ENCODE measurements at regions not wholly inside any gene's neighbourhood (a gene's known extent, or its start where the extent isn't known, plus 50 kb on each side); places are given as distances from the start of the nearest gene placed in this dataset.

DNA sequence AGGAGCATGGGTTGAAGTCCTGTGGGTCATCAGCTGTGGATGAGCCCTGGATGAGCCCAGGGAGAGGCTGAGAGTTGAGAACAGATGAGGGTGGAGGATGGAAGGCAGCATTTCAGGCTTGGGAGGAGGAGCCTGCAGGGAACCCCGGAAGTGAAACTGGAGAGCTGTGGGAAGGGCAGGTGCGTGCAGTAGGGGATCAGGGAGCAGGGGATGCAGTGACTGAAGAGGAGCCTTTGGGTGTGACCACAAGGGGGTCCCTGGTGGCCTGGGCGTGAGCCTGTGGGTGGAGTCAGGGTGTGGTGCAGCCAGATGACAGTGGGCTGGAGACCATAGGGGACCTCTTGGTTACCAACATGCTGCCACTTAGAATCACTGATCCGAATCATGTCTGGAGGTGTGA lies 115.5 kb downstream of the PAPOLA start:
- no peak for DNase-seq

DNA sequence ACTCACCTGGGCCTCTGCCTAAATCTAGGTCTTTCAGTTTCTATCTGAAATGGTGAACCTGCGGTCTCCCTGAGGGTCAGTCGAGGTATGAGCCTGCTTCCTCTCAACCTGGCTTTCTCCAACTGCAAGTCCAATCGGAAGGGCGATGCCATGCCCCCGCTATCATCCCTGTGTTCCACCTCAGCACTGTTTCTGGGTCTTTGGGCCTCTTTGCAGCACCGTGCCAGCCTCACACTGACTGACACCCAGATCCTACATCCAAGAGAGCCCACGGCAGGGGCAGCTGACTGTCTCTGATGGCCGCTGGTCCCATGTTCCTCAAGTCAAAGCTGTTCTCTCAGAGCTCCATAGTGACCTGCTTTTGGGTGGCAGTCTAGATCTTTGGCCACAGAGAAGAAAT lies 120.7 kb downstream of the PAPOLA start:
- DNase-seq: no peak

DNA sequence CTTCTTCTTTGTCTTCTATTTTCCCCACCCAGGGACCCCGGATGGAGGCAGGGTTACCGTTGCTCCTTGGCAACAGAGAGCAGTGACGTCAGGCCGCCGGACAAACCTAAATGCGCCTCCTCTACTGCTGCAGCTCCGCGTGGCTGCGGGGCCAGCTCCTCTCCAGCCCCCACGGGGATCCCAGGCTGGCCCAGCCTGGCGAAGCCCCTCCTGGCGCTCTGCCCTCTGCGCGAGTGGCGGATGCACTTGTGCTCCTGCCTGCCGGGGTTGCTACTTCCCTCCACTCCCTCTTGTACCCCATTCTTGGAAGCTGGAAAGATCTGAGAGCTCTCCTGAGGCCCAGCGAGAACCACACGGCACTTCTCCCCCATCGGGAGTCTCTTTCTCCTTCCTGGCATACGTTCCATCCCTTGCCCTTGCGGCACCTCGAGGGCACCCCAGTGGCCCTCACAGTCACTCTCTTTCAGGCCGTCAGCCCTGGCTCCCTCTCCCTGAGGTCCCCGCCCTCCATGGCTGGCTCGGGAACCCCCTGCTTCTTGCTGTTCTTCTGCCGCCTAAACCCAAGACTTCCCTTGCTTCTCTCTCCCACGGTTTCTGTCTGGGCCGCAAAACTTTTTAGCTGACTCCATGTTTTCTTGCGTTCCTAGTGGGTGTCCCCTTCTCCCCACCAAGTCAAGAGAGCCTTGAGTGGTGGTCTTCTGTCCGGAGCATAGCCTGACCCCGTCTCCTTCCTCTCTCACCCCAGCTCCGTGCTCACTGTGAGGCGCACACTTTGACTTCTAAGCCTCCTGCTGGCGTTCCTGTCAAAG lies 121.7 kb downstream of the PAPOLA start:
- DNase-seq: no peak

DNA sequence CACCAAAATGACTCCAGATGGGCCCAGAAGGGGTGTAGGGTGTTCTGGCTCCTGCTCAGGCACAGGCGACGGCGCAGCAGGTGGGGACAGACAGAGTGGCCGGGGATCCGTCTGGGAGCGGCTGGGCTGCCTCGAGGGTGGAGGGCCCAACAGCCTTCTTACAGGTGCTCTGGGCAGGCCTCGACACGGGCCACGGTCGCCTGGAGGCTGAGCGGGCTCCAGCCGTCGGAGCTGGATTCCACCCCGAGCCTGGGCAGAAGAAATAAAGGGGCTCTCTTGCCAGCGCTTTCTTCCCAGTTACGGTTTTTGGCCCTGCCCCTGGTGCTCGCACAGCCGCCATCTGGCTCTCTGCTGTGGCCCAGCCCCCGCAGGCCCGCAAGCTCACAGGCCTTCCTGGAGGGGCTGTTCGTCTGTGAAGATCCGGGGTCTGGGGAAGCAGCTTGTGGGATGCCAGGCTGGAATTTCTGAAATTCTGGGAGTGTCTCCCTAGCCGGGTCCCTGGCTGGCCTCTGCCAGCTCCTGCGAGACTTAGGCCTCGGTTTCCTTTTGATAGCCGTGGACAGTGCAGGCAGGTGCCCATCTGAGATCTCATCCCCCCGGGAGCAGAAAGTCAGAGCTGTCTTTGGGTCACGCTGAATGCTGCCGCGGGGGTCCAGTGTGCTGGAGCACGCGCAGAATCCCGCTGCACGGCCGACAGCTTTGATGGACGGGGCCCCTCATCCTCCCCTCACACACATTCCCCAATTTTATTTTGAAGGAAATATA lies 122.7 kb downstream of the PAPOLA start:
- DNase-seq: no peak

DNA sequence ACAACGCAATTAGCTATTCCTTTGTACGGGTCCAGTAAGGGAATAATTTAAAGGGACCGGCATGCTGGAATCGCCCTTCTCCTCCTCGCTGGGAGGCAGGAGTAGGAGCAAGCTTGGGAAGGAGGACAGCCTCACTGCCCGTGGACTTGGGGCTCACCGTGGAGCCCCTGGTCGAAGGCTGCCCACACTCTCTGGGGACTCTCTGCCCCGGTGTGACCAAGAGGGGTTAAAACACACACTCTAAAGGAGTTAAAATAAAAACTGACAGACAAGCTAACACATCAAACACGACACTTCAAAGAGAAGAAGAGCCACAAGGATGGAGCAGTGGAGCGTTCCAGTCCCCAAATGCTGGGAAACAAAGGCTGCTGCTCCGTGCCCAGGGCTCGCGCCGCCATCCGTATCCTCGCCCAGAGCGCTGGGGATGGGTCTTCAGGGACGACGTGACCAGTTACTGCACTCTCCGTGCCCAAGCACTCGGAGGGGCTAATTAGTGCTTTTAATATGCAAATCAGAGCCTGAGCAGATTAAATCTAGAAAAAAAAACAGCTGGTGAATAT lies 123.3 kb downstream of the PAPOLA start:
- DNase-seq: no peak

DNA sequence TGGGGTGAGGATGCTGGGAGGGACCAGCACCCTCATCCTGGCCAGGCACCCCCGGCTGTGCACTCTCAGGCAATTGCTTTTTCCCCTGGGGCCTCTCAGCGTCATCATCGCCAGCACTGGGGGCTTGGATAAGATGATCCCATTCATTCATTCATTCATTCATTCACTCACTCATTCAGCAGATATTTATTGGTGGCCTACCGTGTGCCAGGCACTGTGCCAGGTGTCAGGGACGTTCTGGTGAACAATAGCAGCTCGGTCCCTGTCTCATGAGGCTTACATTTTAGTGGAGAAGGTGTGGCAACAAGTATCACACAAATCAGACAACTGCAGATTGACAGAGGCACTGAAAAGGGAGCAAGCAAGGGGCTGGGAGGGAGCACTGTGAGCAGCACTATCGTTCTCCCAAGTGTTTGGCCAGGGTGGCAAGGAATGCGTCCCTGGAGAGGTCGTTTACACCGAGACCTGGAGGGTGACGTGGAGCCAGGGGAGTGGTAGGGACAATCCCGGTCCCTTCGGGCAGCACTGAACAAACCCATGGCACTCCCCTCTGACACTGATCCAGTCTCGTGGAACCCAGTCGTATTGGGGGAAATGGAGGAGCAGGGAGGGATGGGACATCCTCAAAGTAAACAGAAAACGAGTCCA lies 124.1 kb downstream of the PAPOLA start:
- no peak for DNase-seq

DNA sequence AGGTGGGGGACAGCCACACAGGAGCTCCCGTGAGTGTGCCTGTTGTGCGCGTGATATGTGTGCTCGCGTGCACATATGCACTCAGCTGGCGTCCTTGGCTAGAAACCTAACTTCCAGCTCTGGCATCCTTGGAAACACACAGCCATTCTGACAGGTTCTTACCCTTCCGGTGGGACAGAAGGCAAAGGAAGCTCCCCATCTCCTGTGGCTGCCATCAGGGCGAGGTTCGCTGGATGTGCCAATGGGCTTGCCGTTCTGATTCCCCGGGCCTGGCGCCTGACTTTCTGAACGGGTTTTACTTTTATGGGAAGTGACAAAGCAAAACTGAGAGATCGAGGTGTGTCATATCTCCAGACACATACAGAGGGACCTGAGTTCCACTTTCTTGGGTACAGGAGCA lies 124.7 kb downstream of the PAPOLA start:
- DNase-seq: peak in 1 of 4 experiments; percentile 2

DNA sequence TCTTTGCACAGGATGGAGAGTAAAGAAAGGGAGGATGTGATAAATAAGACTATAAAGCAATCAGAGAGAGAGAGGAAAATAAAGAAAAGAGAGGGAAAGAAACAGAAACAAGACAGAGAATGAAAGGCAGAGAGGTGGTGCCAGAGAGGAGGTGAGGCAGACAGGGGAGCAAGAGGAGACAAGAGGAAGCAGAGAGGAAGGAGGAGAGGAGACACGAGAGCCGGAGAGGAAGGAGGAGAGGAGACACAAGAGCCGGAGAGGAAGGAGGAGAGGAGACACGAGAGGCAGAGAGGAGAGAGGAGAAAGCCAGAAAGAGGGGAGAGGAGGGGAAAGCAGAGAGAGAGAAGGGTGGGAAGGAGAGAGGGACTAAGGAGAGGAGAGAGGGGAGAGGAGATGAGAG lies 125.2 kb downstream of the PAPOLA start:
- no peak for DNase-seq

DNA sequence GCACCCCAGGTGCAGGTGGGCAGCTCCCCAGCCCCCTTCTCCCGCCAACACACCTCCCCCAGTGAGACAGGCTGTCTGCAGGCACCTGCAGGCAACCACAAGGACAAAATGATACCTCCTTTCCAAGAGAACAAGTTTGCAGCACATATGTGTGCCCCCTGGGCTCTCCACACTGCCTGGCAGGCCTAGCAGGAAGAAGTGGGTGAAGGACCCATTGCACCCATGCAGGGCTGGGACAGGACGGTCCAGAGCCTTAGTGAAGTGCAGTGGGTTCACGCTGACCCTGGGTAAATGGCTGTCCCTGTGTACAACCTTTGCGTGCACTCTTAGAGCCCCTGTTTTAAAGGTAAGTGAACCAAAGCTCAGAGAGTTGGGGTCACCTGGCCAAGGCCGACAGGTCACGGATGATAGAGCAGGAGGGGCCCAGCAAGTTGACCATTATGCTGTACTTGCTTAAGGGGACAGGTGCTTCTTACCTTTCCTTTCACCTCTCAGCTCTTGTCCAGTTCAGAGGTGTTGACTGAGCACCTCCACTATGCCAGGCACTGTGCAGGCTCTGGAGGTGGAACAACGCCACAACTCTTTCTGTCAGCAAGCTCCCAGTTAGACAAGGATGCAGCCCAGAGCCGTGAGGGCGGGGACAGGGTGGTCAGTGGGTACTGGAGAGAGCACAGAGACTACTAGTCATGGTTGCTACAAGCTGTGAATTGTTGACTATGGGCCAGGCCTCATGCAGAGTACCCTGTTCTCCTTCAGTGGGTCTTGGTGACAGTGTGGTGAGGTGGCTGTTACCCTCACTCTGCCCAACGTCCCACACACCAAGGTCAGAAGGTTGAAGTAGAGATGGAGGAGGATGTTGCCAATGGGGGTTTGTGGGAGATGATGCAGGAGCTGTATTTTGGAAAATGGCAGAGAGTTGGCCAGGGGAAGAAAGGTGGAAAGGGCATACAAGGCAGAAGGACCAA lies 125.9 kb downstream of the PAPOLA start:
- no peak for DNase-seq

DNA sequence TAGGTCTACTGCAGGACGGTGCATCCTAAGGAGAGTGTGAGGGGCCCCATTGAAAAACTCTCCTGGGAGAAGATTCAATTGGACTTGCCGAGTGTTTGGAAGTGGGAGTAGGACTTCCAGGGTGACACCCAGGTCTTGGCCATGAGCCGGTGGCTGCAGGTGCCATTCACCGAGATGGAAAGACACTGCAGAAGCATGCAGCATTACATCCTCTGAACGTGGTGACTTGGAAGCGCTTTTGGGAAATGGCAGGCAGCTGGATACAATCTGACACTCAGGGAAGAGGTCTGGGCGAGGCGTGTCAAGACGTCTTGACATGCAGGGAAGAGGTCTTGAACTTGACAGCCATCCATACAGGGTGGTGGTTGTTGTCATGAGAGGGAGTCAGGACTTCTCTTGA lies 126.9 kb downstream of the PAPOLA start:
- no peak for DNase-seq

DNA sequence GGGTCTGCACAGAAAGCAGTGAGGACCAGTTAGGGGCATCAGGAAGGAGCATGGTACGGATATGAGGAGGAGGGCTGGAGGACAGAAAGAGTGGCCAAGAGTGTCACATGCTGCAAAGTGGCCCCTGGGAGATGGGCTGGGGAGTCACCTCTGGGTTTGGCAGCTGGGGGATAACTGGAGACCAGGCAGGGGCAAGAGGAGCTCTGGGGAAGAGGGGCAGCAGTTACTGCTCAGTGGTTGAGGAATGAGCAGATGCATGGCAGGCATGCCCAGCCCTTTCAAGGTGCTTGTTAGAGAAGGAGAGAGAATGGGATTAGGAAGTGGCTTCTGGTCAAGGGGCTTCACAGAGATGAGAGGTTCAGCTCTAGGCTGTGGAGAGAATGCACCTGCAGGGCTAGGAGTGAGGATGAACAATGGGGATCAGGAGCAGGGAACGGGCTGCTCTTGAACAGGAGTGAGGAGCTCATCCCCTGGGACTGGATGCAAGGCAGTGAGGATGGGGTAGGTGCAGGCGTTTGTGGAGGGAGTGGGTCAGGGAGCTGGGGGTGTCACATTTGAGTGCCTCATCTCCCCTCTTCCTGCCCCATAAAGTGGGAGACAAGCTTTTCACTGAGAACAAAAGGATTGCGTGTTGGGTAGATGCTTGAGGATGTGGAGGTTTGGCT lies 127.5 kb downstream of the PAPOLA start:
- DNase-seq: no peak

DNA sequence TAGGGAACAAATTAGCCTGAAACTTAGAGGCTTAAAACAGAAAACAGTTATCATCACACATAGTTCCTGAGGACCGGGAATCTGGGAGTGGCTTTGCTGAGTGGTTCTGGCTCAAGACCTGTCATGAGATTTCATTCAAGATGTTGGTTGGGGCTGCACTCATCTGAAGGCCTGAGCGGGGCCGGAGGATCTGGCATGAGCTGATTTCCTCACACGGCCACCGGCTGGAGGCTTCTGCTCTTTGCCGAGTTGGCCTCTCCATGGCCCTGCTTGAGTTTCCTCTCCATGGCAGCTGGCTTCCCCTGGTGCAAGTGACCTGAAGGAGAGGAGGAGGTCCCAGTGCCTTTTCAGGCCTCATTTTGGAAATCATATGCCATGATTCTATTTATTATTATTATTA lies 128.1 kb downstream of the PAPOLA start:
- DNase-seq: no peak

DNA sequence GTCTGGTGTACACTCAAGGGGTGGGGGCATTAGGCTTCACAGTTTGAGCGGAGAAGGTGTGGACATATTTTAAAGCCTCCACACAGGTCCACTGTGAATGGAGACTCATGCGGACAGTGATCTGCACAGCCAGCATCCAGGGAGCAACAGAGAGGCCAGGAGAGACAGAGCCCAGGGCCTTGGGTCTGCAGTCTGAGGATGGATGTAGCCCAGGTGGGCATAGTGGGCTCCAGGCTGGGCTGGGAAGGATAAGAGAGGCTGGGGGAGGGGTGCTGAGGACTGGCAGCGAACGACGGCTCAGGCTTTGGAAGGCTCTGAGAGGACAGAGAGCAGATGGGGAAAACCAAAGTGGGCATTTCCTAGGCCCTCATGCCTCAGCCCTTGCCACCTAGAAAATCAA lies 128.8 kb downstream of the PAPOLA start:
- DNase-seq: no peak

DNA sequence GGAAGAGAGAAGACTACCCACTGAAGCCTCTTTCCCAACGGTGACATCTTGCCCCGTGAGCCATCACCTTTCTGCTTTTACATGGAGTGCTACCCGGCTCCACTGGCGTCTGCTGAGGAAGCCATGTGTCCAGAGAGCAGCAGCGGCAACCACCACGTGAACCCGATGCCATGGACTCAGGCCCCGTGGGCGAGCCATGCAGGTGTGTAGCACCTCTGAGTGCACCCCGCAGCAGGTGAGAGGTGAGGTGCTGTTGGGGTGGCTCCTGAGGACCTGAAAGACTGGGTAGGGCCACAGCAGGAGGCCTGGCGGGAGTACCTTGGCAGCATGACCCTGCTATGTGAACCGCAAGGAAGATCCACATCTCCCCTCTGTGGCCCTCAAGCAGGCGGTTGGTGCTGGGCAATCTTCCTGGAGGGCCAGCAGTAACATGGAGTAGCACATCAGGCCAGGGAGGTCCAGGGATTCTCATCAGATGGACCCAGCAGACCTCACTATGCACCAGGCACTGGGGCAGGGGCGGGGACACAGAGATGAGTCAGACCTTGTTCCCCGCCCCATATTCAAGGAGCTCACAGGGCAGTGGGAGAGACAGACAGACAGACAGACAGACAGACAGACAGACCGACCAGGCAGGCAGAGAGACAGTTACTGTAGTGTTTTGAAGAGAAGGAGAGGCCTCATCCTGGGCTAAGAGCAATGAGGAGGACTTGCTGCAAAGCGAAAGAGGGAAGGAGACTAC lies 129.6 kb downstream of the PAPOLA start:
- DNase-seq: no peak

DNA sequence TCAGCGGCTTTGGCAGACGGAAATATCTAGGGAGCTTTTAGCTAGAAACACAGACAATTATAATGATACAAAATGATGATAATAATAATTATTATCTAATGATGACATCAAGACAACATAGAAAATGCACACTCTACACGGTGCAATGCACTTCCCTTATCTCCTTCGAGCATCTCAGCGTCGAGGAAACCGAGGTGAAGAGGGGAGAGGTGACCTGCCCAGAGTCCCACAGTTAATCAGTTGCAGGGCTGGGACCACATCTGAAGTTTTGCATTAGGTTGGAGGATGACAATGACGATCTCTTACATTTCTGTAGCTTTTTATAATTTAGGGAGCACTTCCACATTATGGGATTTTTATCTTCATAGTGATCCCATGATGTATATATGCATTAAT lies 130.2 kb downstream of the PAPOLA start:
- no peak for DNase-seq

DNA sequence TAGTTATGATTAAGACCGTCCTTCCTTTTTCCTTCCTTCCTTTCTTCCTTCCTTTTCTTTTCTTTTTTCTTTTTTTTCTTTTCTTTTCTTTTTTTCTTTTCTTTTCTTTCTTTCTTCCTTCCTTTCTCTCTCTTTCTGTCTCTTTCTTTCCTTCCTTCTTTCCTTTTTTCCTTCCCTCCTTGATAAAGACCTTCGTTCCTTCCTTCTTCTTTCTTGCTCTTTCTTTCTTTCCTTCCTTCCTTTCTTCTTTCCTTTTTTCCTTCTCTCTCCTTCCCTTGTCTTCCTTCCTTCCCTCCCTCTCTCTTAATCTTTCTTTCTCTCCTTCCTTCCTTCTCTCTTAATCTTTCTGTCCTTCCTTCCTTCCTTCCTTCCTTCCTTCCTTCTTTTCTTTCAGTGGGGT lies 130.9 kb downstream of the PAPOLA start:
- DNase-seq: no peak

DNA sequence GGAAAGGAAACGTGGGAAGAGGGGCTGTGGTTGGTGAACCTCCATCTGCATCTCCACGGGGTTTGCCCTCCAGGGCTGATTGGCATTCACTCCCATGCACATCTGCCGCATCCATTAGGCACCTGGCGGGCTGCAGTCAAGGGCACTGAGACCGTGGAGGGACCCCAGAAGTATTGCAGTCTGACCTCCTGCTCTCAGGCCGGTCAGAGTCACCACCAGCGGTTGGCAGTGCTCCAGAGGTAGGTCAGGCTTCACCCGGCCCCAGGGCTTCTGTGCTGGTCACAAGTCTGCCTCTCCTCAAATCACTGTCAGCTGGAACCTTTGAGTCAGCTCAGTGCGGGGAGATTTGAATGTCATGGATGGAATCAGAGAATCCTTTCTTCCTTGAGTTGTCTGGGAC lies 132.3 kb downstream of the PAPOLA start:
- DNase-seq: no peak

DNA sequence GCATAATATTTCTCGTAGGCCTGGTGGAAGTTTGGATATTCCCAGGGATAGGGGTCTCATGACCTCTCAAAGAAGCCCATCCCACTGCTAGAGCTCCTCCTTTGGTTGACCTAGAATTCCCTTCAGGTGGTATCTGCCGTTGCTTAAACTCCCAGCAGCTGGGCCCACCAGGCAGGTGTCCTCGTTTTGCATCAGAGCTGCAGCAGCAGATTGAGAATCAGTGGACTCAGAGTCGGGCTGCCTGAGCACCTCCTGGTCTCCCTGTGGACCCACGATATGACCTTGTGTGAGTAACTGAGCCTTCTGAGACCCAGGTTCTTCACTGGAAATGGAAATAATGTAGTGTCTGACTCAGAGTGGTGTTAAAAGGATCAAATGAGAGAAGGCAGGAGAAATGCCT lies 132.7 kb downstream of the PAPOLA start:
- no peak for DNase-seq

DNA sequence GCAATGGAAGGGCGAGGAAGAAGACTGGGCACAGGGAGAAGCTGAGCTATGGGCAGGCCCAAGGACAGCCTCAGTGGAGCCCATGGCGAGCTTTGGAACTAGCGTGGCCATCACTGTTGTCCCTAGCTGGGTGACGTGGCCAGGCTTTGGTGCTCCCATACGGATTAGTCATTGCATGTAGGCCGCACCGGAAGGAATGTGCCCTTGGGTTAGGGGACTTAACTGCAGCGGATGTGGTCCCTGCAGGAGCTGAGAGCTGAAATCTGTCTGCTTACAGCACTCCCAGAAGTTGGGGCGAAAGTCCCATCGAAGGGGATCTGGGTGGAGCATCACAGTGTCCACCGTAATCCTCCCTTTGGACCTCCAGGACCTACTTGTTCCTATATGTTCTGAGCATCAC lies 133.7 kb downstream of the PAPOLA start:
- no peak for DNase-seq

DNA sequence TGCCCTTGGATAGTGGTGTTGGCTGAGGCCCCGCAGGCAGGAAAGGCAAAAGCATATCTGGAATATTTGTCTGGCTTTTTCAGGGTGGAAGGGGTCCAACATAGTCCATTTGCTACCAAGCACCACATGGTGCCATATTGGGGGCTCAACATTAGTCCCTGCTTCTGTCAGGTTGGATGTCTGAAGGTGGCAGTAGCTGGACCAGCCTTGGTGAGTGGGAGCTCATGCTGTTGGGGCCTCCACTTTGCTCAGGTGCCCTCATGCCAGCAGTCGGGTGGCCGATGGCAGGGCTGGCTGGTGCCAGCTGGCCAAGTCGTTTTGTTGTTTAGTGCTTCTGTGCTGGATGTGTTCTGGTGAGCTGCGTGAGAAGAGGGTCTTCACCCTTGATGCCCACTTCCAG lies 135.3 kb downstream of the PAPOLA start:
- no peak for DNase-seq

All from suppressor macrophage (primary cell).